H1 (cell line): ENCODE measurements at regions not wholly inside any gene's neighbourhood (a gene's known extent, or its start where the extent isn't known, plus 50 kb on each side); places are given as distances from the start of the nearest gene placed in this dataset.

Experiments used
- EP300 ChIP-seq, 2 experiments: IDR thresholded peaks; 1 replicate in 1 of 2; 2 replicates in 1 of 2; pipeline ENCODE4 v1.6.1; 2011 to 2012; ENCODE audit warnings: low read depth in 2 of 2, low read length in 2 of 2, mild to moderate bottlenecking in 2 of 2, borderline replicate concordance in 1 of 2, inconsistent platforms in 1 of 2, moderate library complexity in 1 of 2

DNA sequence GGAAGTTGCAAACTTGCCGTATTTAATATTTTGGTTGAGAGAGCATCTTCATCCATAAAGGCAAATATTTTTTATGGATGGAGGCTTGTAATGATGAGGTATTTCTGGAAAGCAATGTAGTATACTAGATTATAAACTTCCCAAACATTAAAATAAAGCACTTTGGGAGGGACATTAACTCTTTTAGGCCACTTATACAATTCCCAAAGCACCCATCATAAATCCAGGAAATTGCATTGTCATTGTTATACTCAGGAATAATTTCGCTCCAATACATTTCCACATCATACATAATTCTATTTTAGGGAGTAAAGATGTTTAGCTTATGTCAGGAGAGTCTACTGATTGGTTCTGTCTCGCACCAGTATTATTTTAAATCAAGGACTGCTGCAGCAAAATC lies 212.7 kb upstream of the MKI67 start (continued):
- no peak for TF ChIP-seq EP300 (IDR thresholded peaks at IDR 0.05; ENCODE audit: borderline replicate concordance in 1 of 2, low read depth in 2 of 2, low read length in 2 of 2)
